Panc1 (cell line): ENCODE measurements at regions not wholly inside any gene's neighbourhood (a gene's known extent, or its start where the extent isn't known, plus 50 kb on each side); places are given as distances from the start of the nearest gene placed in this dataset.

Source experiments
- POLR2AphosphoS5 ChIP-seq: IDR thresholded peaks from 2 replicates; pipeline ENCODE4 v1.6.1; 2012; ENCODE audit warnings: mild to moderate bottlenecking, low read depth, low read length, moderate library complexity
- REST ChIP-seq, 2 experiments: IDR thresholded peaks; 2 replicates each; pipeline ENCODE4 v1.6.1; 2011 to 2012; ENCODE audit warnings: low read depth in 2 of 2, control low read depth in 1 of 2, low read length in 1 of 2, mild to moderate bottlenecking in 1 of 2, moderate library complexity in 1 of 2; ENCODE audit not compliant: insufficient read depth in 1 of 2
- SIN3A ChIP-seq: IDR thresholded peaks from 2 replicates; pipeline ENCODE4 v1.6.1; 2012; ENCODE audit warnings: low read depth, mild to moderate bottlenecking, low read length, moderate library complexity, borderline replicate concordance; ENCODE audit not compliant: insufficient read depth
- TCF7L2 ChIP-seq: IDR thresholded peaks from 2 replicates; pipeline ENCODE4 v1.6.1; 2011; ENCODE audit warnings: mild to moderate bottlenecking, low read depth, low read length, inconsistent platforms
- TF ChIP-seq, protein P1 (sequence below): fragments of 450-650 bp; IDR thresholded peaks from 2 replicates; pipeline ENCODE4 v1.5.1; 2017; ENCODE audit warnings: mild to moderate bottlenecking

- TF ChIP-seq, protein P1, sequence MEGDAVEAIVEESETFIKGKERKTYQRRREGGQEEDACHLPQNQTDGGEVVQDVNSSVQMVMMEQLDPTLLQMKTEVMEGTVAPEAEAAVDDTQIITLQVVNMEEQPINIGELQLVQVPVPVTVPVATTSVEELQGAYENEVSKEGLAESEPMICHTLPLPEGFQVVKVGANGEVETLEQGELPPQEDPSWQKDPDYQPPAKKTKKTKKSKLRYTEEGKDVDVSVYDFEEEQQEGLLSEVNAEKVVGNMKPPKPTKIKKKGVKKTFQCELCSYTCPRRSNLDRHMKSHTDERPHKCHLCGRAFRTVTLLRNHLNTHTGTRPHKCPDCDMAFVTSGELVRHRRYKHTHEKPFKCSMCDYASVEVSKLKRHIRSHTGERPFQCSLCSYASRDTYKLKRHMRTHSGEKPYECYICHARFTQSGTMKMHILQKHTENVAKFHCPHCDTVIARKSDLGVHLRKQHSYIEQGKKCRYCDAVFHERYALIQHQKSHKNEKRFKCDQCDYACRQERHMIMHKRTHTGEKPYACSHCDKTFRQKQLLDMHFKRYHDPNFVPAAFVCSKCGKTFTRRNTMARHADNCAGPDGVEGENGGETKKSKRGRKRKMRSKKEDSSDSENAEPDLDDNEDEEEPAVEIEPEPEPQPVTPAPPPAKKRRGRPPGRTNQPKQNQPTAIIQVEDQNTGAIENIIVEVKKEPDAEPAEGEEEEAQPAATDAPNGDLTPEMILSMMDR = no peak
- TF ChIP-seq POLR2AphosphoS5 (no peak), REST (IDR thresholded peaks at IDR 0.05; ENCODE audit: insufficient read depth in 1 of 2, low read depth in 2 of 2, low read length in 1 of 2) (no peak), TCF7L2 (no peak), SIN3A (no peak)
Measured at GRCh38 chr7:9186730-9187129, 753.3 kb downstream of the NXPH1 start.
